ENCODE measurements at regions not wholly inside any gene's neighbourhood (a gene's known extent, or its start where the extent isn't known, plus 50 kb on each side); places are given as distances from the start of the nearest gene placed in this dataset.

DNA sequence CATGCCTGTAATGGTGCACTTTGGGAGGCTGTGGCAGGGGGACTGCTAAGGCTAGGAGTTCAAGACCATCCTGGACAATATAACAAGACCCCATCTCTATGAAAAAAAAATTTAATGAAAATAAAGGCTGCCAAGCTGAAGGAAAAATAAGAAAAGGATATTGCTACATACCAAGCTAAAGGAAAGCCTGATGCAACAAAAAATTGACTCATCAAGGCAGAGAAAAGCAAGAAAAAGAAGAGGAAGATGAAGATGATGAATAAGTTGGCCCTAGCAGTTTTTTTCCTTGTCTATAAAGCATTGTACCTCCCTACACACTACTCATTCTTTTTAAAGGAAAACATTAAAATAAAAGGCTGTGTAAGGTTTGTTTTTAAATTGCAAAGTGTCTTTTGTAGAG is 441.9 kb upstream of the MDFIC2 start:
- TF ChIP-seq, protein P1, sequence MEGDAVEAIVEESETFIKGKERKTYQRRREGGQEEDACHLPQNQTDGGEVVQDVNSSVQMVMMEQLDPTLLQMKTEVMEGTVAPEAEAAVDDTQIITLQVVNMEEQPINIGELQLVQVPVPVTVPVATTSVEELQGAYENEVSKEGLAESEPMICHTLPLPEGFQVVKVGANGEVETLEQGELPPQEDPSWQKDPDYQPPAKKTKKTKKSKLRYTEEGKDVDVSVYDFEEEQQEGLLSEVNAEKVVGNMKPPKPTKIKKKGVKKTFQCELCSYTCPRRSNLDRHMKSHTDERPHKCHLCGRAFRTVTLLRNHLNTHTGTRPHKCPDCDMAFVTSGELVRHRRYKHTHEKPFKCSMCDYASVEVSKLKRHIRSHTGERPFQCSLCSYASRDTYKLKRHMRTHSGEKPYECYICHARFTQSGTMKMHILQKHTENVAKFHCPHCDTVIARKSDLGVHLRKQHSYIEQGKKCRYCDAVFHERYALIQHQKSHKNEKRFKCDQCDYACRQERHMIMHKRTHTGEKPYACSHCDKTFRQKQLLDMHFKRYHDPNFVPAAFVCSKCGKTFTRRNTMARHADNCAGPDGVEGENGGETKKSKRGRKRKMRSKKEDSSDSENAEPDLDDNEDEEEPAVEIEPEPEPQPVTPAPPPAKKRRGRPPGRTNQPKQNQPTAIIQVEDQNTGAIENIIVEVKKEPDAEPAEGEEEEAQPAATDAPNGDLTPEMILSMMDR (IDR thresholded peaks at IDR 0.05; ENCODE audit: borderline replicate concordance, extremely low read depth, low read length, poor library complexity, severe bottlenecking): no peak
- no peak for TF ChIP-seq EZH2 (IDR thresholded peaks at IDR 0.05; ENCODE audit: borderline replicate concordance, low read depth, low read length, severe bottlenecking)
